Upper lobe of left lung (tissue), 6 donors: ENCODE measurements at regions not wholly inside any gene's neighbourhood (a gene's known extent, or its start where the extent isn't known, plus 50 kb on each side); places are given as distances from the start of the nearest gene placed in this dataset.

Experiments used
- ATAC-seq, 2 donors: fragments of 200-7000 bp; cut with Tn5 transposase; one replicate each; pipeline ENCODE4 v1.9.1; 2022; ENCODE audit warnings: mild to moderate bottlenecking in 2 of 2, moderate library complexity in 2 of 2; ENCODE audit not compliant: low FRiP score in 2 of 2
- DNase-seq, 2 donors: peaks; one replicate each; pipeline ENCODE4 v3.0.0-alpha.2; 2019 to 2020
- H3K27ac ChIP-seq, 4 donors: fragments of 200-600 bp; sonication (generic); one replicate each; pipeline ENCODE4 v1.5.1; 2016 to 2019
- H3K27me3 ChIP-seq, 4 donors: fragments of 200-600 bp; sonication (generic); one replicate each; pipeline ENCODE4 v1.5.1; 2017 to 2019
- H3K36me3 ChIP-seq, 4 donors: fragments of 200-600 bp; sonication (generic); one replicate each; pipeline ENCODE4 v1.5.1; 2016 to 2019
- H3K4me1 ChIP-seq, 4 donors: fragments of 200-600 bp; sonication (generic); one replicate each; pipeline ENCODE4 v1.5.1; 2018 to 2019
- H3K4me3 ChIP-seq, 4 donors: fragments of 200-600 bp; sonication (generic); one replicate each; pipeline ENCODE4 v1.5.1; 2017 to 2019; ENCODE audit warnings: mild to moderate bottlenecking in 2 of 4, moderate library complexity in 1 of 4
- H3K9me3 ChIP-seq, 4 donors: fragments of 200-600 bp; sonication (generic); one replicate each; pipeline ENCODE4 v1.5.1; 2018 to 2019
- CTCF ChIP-seq, 6 experiments: fragments of 450-650 bp in 4 of 6; fragments of 200-600 bp in 2 of 6; sonication (generic) in 2 of 6; IDR thresholded peaks; one replicate each; pipeline ENCODE4 v1.5.1; 2016 to 2019; ENCODE audit warnings: antibody characterized with exemption in 6 of 6
- EP300 ChIP-seq, 4 donors: sonication (generic); formaldehyde crosslinking; IDR thresholded peaks; one replicate each; pipeline ENCODE4 v1.5.1; 2017; ENCODE audit warnings: antibody characterized with exemption in 4 of 4, control low read depth in 2 of 4
- POLR2A ChIP-seq, 4 donors: fragments of 450-650 bp; IDR thresholded peaks; one replicate each; pipeline ENCODE4 v1.5.1; 2016 to 2017; ENCODE audit warnings: antibody characterized with exemption in 4 of 4, mild to moderate bottlenecking in 2 of 4
- POLR2AphosphoS5 ChIP-seq, 2 donors: sonication (generic); formaldehyde crosslinking; IDR thresholded peaks; one replicate each; pipeline ENCODE4 v1.5.1; 2017; ENCODE audit warnings: antibody characterized with exemption in 2 of 2
- WGBS, 2 donors: methylation state at CpG; one replicate each; pipeline ENCODE4 v1.1.5; 2017 to 2018; 5-methylcytosine and 5-hydroxymethylcytosine counted together
- donor health status: DM: no; HTN: no; CAD: no; lungs with moderate emphysema.
- donor health status: DM: no; HTN: yes; CAD: no; lungs with severe emphysema.

GRCh38 chr15:69590932-69591524 is 138.4 kb downstream of the RPLP1 start:
- TF ChIP-seq POLR2A (IDR thresholded peaks at IDR 0.05) (no peak), EP300 (IDR thresholded peaks at IDR 0.05) (no peak), POLR2AphosphoS5 (IDR thresholded peaks at IDR 0.05) (no peak), CTCF (IDR thresholded peaks at IDR 0.05) (no peak)
- Histone ChIP-seq H3K4me3 (no peak overlapping the region), H3K27ac (no peak overlapping the region), H3K27me3 (no peaks in the 10 kb centered on the region), H3K36me3 (no peaks in the 10 kb centered on the region), H3K4me1 (peaks cover 25 to 50% (median 38%) of the 10 kb centered on the region in 4 donors), H3K9me3 (no peaks in the 10 kb centered on the region)
- WGBS, 2 donors = 76 to 92% methylated on average over 5 of the region's 5 CpGs
- ATAC-seq (no peak), DNase-seq (peak in 1 of 2 donors; percentile 38)

GRCh38 chr15:69591905-69592508 is 139.4 kb downstream of the RPLP1 start:
- H3K9me3 ChIP-seq = no peaks in the 10 kb centered on the region
- H3K27ac ChIP-seq = no peak overlapping the region
- no peak for DNase-seq
- no peak for ATAC-seq
- H3K4me3 ChIP-seq = no peak overlapping the region
- no peaks in the 10 kb centered on the region for H3K36me3 ChIP-seq
- 59 to 75% methylated on average over 4 of the region's 4 CpGs for WGBS, 2 donors
- no peak for TF ChIP-seq POLR2AphosphoS5 (IDR thresholded peaks at IDR 0.05)
- no peak for TF ChIP-seq CTCF (IDR thresholded peaks at IDR 0.05)
- no peak for TF ChIP-seq POLR2A (IDR thresholded peaks at IDR 0.05)
- TF ChIP-seq EP300 (IDR thresholded peaks at IDR 0.05) = peak in 1 of 4 donors; percentile 84
- H3K27me3 ChIP-seq = no peaks in the 10 kb centered on the region
- H3K4me1 ChIP-seq = peaks cover 26 to 57% (median 44%) of the 10 kb centered on the region in 4 donors

GRCh38 chr15:69592954-69593353 is 140.3 kb downstream of the RPLP1 start:
- DNase-seq = no peak

GRCh38 chr15:69593488-69593887 is 140.9 kb downstream of the RPLP1 start:
- Histone ChIP-seq H3K27ac (peak overlapping the region in 1 of 4 donors; percentile 81), H3K36me3 (no peaks in the 10 kb centered on the region), H3K9me3 (no peaks in the 10 kb centered on the region), H3K4me1 (peaks cover 26 to 53% (median 41%) of the 10 kb centered on the region in 4 donors), H3K27me3 (no peaks in the 10 kb centered on the region), H3K4me3 (no peak overlapping the region)
- 78% methylated on average over 7 of the region's 7 CpGs for WGBS, 2 donors
- no peak for ATAC-seq
- TF ChIP-seq POLR2AphosphoS5 (IDR thresholded peaks at IDR 0.05) = no peak
- no peak for TF ChIP-seq CTCF (IDR thresholded peaks at IDR 0.05)
- no peak for TF ChIP-seq EP300 (IDR thresholded peaks at IDR 0.05)
- TF ChIP-seq POLR2A (IDR thresholded peaks at IDR 0.05) = no peak
- DNase-seq = no peak

More at GRCh38 chr15:69592954-69593353, 140.3 kb downstream of the RPLP1 start:
- ATAC-seq = no peak
- Histone ChIP-seq H3K27ac (no peak overlapping the region), H3K9me3 (no peaks in the 10 kb centered on the region), H3K4me3 (no peak overlapping the region), H3K27me3 (no peaks in the 10 kb centered on the region), H3K4me1 (peaks cover 26 to 53% (median 41%) of the 10 kb centered on the region in 4 donors), H3K36me3 (no peaks in the 10 kb centered on the region)
- TF ChIP-seq POLR2A (IDR thresholded peaks at IDR 0.05) = no peak
- no peak for TF ChIP-seq CTCF (IDR thresholded peaks at IDR 0.05)
- no peak for TF ChIP-seq EP300 (IDR thresholded peaks at IDR 0.05)
- no peak for TF ChIP-seq POLR2AphosphoS5 (IDR thresholded peaks at IDR 0.05)
- 64 to 71% methylated on average over 2 of the region's 2 CpGs for WGBS, 2 donors
